GM23338 (cell line): ENCODE measurements at regions not wholly inside any gene's neighbourhood (a gene's known extent, or its start where the extent isn't known, plus 50 kb on each side); places are given as distances from the start of the nearest gene placed in this dataset.

Experiments
- ATAC-seq: fragments of 200-7000 bp; cut with Tn5 transposase; 3 replicates; pipeline ENCODE4 v1.9.1; 2020
- DNase-seq: peaks from one replicate; pipeline ENCODE4 v3.0.0-alpha.2; 2015; ENCODE audit warnings: low spot score
- H2AFZ ChIP-seq: fragments of 200-600 bp; sonication (generic); 2 replicates; pipeline ENCODE4 v1.8.0; 2016; ENCODE audit warnings: antibody characterized with exemption, mild to moderate bottlenecking, moderate library complexity
- H3F3A ChIP-seq: fragments of 200-600 bp; sonication (generic); replicated peaks from 2 replicates; pipeline ENCODE4 v1.8.0; 2017; ENCODE audit warnings: antibody characterized with exemption, mixed run types, low read depth
- H3K27ac ChIP-seq: fragments of 200-600 bp; sonication (generic); 2 replicates; pipeline ENCODE4 v1.6.1; 2016; ENCODE audit warnings: low read depth
- H3K27me3 ChIP-seq: fragments of 200-600 bp; sonication (generic); 2 replicates; pipeline ENCODE4 v1.8.0; 2016; ENCODE audit warnings: mild to moderate bottlenecking, mixed run types, moderate library complexity; ENCODE audit not compliant: insufficient read depth
- H3K36me3 ChIP-seq: fragments of 200-600 bp; sonication (generic); 2 replicates; pipeline ENCODE4 v1.8.0; 2016; ENCODE audit warnings: mild to moderate bottlenecking; ENCODE audit not compliant: insufficient read depth
- H3K4me1 ChIP-seq: fragments of 200-600 bp; sonication (generic); 2 replicates; pipeline ENCODE4 v1.8.0; 2016; ENCODE audit warnings: mild to moderate bottlenecking, moderate library complexity; ENCODE audit not compliant: insufficient read depth
- H3K4me2 ChIP-seq: fragments of 200-600 bp; sonication (generic); 2 replicates; pipeline ENCODE4 v1.7.1; 2017; ENCODE audit warnings: mixed run types
- H3K4me3 ChIP-seq: fragments of 200-600 bp; sonication (generic); 2 replicates; pipeline ENCODE4 v1.6.1; 2016; ENCODE audit warnings: mixed run types
- H3K79me2 ChIP-seq: fragments of 200-600 bp; sonication (generic); replicated peaks from 2 replicates; pipeline ENCODE4 v1.8.0; 2017; ENCODE audit warnings: mild to moderate bottlenecking; ENCODE audit not compliant: insufficient read depth
- H3K9me2 ChIP-seq: fragments of 200-600 bp; sonication (generic); 2 replicates; pipeline ENCODE4 v1.8.0; 2017; ENCODE audit not compliant: insufficient read depth
- H4K20me1 ChIP-seq: fragments of 200-600 bp; sonication (generic); replicated peaks from 2 replicates; pipeline ENCODE4 v1.8.0; 2017; ENCODE audit warnings: mild to moderate bottlenecking; ENCODE audit not compliant: insufficient read depth
- H3K27ac Mint-ChIP-seq: 2 replicates; pipeline ENCODE4 v1.8.0; 2020; ENCODE audit warnings: inconsistent platforms, mild to moderate bottlenecking, moderate library complexity, mixed read lengths
- H3K27me3 Mint-ChIP-seq: 3 replicates; pipeline ENCODE4 v1.8.0; 2022; ENCODE audit warnings: low read depth, mild to moderate bottlenecking, moderate library complexity, mixed read lengths, inconsistent platforms; ENCODE audit not compliant: insufficient read depth, poor library complexity
- H3K36me3 Mint-ChIP-seq: 3 replicates; pipeline ENCODE4 v1.8.0; 2021; ENCODE audit warnings: low read depth, mild to moderate bottlenecking, inconsistent platforms, moderate library complexity, mixed read lengths
- H3K4me1 Mint-ChIP-seq: 3 replicates; pipeline ENCODE4 v1.8.0; 2020; ENCODE audit warnings: mild to moderate bottlenecking, inconsistent platforms, mixed read lengths
- H3K4me3 Mint-ChIP-seq: 3 replicates; pipeline ENCODE4 v1.8.0; 2021; ENCODE audit warnings: moderate library complexity, mild to moderate bottlenecking, inconsistent platforms, mixed read lengths
- H3K9me3 Mint-ChIP-seq: 3 replicates; pipeline ENCODE4 v1.8.0; 2020; ENCODE audit warnings: moderate library complexity, mild to moderate bottlenecking, inconsistent platforms, mixed read lengths
- CREB1 ChIP-seq: fragments of 250-450 bp; sonication (Bioruptor Pico); IDR thresholded peaks from 2 replicates; pipeline ENCODE4 v1.5.0; 2020; ENCODE audit warnings: low read depth, mild to moderate bottlenecking, moderate library complexity
- CTCF ChIP-seq, 2 experiments: fragments of 200-600 bp in 1 of 2; sonication (generic) in 1 of 2; conservative IDR thresholded peaks; 2 replicates each; pipeline versions ENCODE4 v1.5.1 to v1.6.1; 2016 to 2017; ENCODE audit warnings: antibody characterized with exemption in 2 of 2, low read depth in 2 of 2, mild to moderate bottlenecking in 2 of 2, moderate library complexity in 1 of 2
- EZH2 ChIP-seq: fragments of 200-600 bp; sonication (generic); IDR thresholded peaks from one replicate; pipeline ENCODE4 v1.8.0; 2017; ENCODE audit warnings: antibody characterized with exemption, mild to moderate bottlenecking, low read depth; ENCODE audit not compliant: unreplicated experiment
- EZH2phosphoT487 ChIP-seq: fragments of 200-600 bp; sonication (generic); IDR thresholded peaks from one replicate; pipeline ENCODE4 v1.8.1; 2018; ENCODE audit warnings: antibody characterized with exemption; ENCODE audit not compliant: unreplicated experiment
- JUNB ChIP-seq: IDR thresholded peaks from one replicate; pipeline ENCODE4 v1.6.1; 2016; ENCODE audit warnings: antibody characterized with exemption; ENCODE audit not compliant: unreplicated experiment
- REST ChIP-seq: IDR thresholded peaks from one replicate; pipeline ENCODE4 v1.6.1; 2018; ENCODE audit warnings: antibody characterized with exemption; ENCODE audit not compliant: unreplicated experiment
- STAT1 ChIP-seq: IDR thresholded peaks from one replicate; pipeline ENCODE4 v1.6.1; 2016; ENCODE audit warnings: antibody characterized with exemption; ENCODE audit not compliant: unreplicated experiment
- ZNF114 ChIP-seq: fragments of 250-450 bp; sonication (Bioruptor Pico); IDR thresholded peaks from 2 replicates; pipeline ENCODE4 v1.5.0; 2020; ENCODE audit warnings: mild to moderate bottlenecking, moderate library complexity
- ZNF331 ChIP-seq: fragments of 250-450 bp; sonication (Bioruptor Pico); IDR thresholded peaks from 2 replicates; pipeline ENCODE4 v1.5.0; 2020; ENCODE audit warnings: low read depth, mild to moderate bottlenecking, moderate library complexity
- ZNF462 ChIP-seq: fragments of 250-450 bp; sonication (Bioruptor Pico); IDR thresholded peaks from 2 replicates; pipeline ENCODE4 v1.5.0; 2020; ENCODE audit warnings: mild to moderate bottlenecking, moderate library complexity

GRCh38 chr10:3538291-3538655 is 246.7 kb downstream of the KLF6 start (continued):
- no peak for TF ChIP-seq ZNF114 (CRISPR knock-in tag)
- TF ChIP-seq REST, result no peak
- TF ChIP-seq CTCF (conservative IDR thresholded peaks at IDR 0.05; ENCODE audit: low read depth in 2 of 2), result no peak
- TF ChIP-seq ZNF331 (CRISPR knock-in tag), result no peak

GRCh38 chr10:3537518-3537917 is 247.5 kb downstream of the KLF6 start:
- no peaks in the 10 kb centered on the region for H3K36me3 ChIP-seq
- no peaks in the 10 kb centered on the region; the same call in 2 of the 3 replicates for H3K4me1 Mint-ChIP-seq
- no peaks in the 10 kb centered on the region for H4K20me1 ChIP-seq
- H3K27ac Mint-ChIP-seq, result no peak overlapping the region
- no peak for ATAC-seq
- no peaks in the 10 kb centered on the region for H3K36me3 Mint-ChIP-seq
- H3K4me2 ChIP-seq, result no peak overlapping the region
- no peaks in the 10 kb centered on the region for H3F3A ChIP-seq
- H3K27me3 ChIP-seq, result no peaks in the 10 kb centered on the region
- H3K4me1 ChIP-seq, result no peaks in the 10 kb centered on the region
- H3K27me3 Mint-ChIP-seq, result peaks cover 8% of the 10 kb centered on the region
- H2AFZ ChIP-seq, result no peak overlapping the region
- no peaks in the 10 kb centered on the region for H3K9me3 Mint-ChIP-seq
- H3K4me3 Mint-ChIP-seq, result no peak overlapping the region
- H3K27ac ChIP-seq, result no peak overlapping the region
- no peak for DNase-seq
- no peaks in the 10 kb centered on the region for H3K9me2 ChIP-seq
- H3K79me2 ChIP-seq, result no peaks in the 10 kb centered on the region
- no peak overlapping the region for H3K4me3 ChIP-seq
- no peak for TF ChIP-seq STAT1
- no peak for TF ChIP-seq ZNF462 (CRISPR knock-in tag)
- no peak for TF ChIP-seq CREB1
- TF ChIP-seq EZH2phosphoT487, result no peak
- no peak for TF ChIP-seq REST
- no peak for TF ChIP-seq EZH2
- no peak for TF ChIP-seq ZNF114 (CRISPR knock-in tag)
- no peak for TF ChIP-seq JUNB
- no peak for TF ChIP-seq ZNF331 (CRISPR knock-in tag)
